ENCODE measurements at regions not wholly inside any gene's neighbourhood (a gene's known extent, or its start where the extent isn't known, plus 50 kb on each side); places are given as distances from the start of the nearest gene placed in this dataset.

GRCh38 chr11:19450282-19450681 lies 209.5 kb upstream of the E2F8 start:
- Histone ChIP-seq H3K4ac (ENCODE audit: low read depth, low read length) (no peak overlapping the region), H3K9me1 (ENCODE audit: insufficient read depth, low read length) (peaks cover 3% of the 10 kb centered on the region; the same call in 1 of the 2 replicates), H2BK5ac (ENCODE audit: low read depth, low read length, poor library complexity, severe bottlenecking) (no peak overlapping the region), H2BK15ac (ENCODE audit: low read depth, low read length) (no peak overlapping the region), H2AFZ (replicated peaks; ENCODE audit: low read length, poor library complexity) (no peak overlapping the region), H3K79me1 (ENCODE audit: low read depth in 1 of 2, low read length in 2 of 2) (no peaks in the 10 kb centered on the region), H4K20me1 (ENCODE audit: insufficient read depth, low read length) (no peaks in the 10 kb centered on the region), H4K8ac (ENCODE audit: low read depth in 2 of 2, low read length in 2 of 2) (no peak overlapping the region), H3K4me3 (ENCODE audit: insufficient read depth, low read depth, low read length) (no peak overlapping the region), H2BK20ac (ENCODE audit: low read depth, low read length) (no peak overlapping the region), H2BK120ac (ENCODE audit: low read depth, low read length) (no peak overlapping the region), H2AK5ac (ENCODE audit: low read depth, low read length) (no peak overlapping the region), H3K9ac (ENCODE audit: low read depth, low read length) (no peak overlapping the region), H3K27ac (ENCODE audit: insufficient read depth, low read length) (no peak overlapping the region), H4K91ac (ENCODE audit: insufficient read depth, low read depth, low read length) (no peak overlapping the region), H2AK9ac (replicated peaks; ENCODE audit: low read depth, low read length, poor library complexity) (no peak overlapping the region), H3K56ac (ENCODE audit: extremely low read depth, insufficient read depth, low read length) (no peak overlapping the region), H3K4me2 (ENCODE audit: low read depth, low read length) (no peak overlapping the region), H3K23ac (ENCODE audit: low read depth, low read length) (no peak overlapping the region), H3K9me3 (ENCODE audit: control insufficient read depth, insufficient read depth, low read length) (no peaks in the 10 kb centered on the region), H3K18ac (ENCODE audit: low read depth, low read length) (no peak overlapping the region), H3K36me3 (ENCODE audit: control insufficient read depth, insufficient read depth, low read length) (no peaks in the 10 kb centered on the region), H3K14ac (replicated peaks; ENCODE audit: low read depth, low read length) (no peak overlapping the region), H4K5ac (ENCODE audit: low read depth, low read length) (no peak overlapping the region), H3K4me1 (ENCODE audit: control insufficient read depth, insufficient read depth, low read length) (no peaks in the 10 kb centered on the region), H3K27me3 (ENCODE audit: control insufficient read depth, insufficient read depth, low read length) (peaks cover 12% of the 10 kb centered on the region)
- dilution Hi-C loops (cut with HindIII; ENCODE audit: low sequenced_read_pairs, unreplicated experiment) (no loop called here), in situ Hi-C loops (cut with MboI; ENCODE audit: low sequenced_read_pairs) (no loop called here), intact Hi-C loops (cut with micrococcal nuclease) (no loop called here)
- CTCF ChIA-PET = no interaction called here
- no TSS peak for BruUV-seq (replicated peaks)
- DNase-seq = no peak
- WGBS, 2 experiments (ENCODE audit: extremely low coverage in 2 of 2, insufficient read length in 1 of 2) = no CpG with 5 or more reads among the region's 1 CpG
- ATAC-seq (ENCODE audit: low read depth) = no peak
- TF ChIP-seq RCOR1 (IDR thresholded peaks at IDR 0.05; ENCODE audit: insufficient replicate concordance, low read length) = no peak
- no peak for TF ChIP-seq BHLHE40 (IDR thresholded peaks at IDR 0.05; ENCODE audit: low read depth, low read length)
- TF ChIP-seq FOS (IDR thresholded peaks at IDR 0.05; ENCODE audit: low read depth, low read length) = no peak
- no peak for TF ChIP-seq CEBPB (IDR thresholded peaks at IDR 0.05; ENCODE audit: low read depth, low read length)
- no peak for TF ChIP-seq CHD1 (IDR thresholded peaks at IDR 0.05; ENCODE audit: low read depth, low read length)
- no peak for TF ChIP-seq POLR2A (IDR thresholded peaks at IDR 0.05; ENCODE audit: low read depth, low read length)
- TF ChIP-seq MAZ (IDR thresholded peaks at IDR 0.05; ENCODE audit: borderline replicate concordance, low read depth, low read length) = no peak
- no peak for TF ChIP-seq MXI1 (IDR thresholded peaks at IDR 0.05; ENCODE audit: borderline replicate concordance, low read depth, low read length)
- no peak for TF ChIP-seq RFX5 (IDR thresholded peaks at IDR 0.05; ENCODE audit: low read depth, low read length)
- POLR2A ChIA-PET (ENCODE audit: unreplicated experiment) = no interaction called here
